PC-3 (cell line): ENCODE measurements at regions not wholly inside any gene's neighbourhood (a gene's known extent, or its start where the extent isn't known, plus 50 kb on each side); places are given as distances from the start of the nearest gene placed in this dataset.

ENCODE experiments used
- EZH2 ChIP-seq: fragments of 300-600 bp; sonication (generic); IDR thresholded peaks from one replicate; pipeline ENCODE4 v1.6.1; 2017; ENCODE audit warnings: antibody characterized with exemption, mild to moderate bottlenecking, low read length; ENCODE audit not compliant: unreplicated experiment
- EZH2phosphoT487 ChIP-seq: fragments of 300-600 bp; sonication (generic); IDR thresholded peaks from 2 replicates; pipeline ENCODE4 v1.6.1; 2018; ENCODE audit warnings: mild to moderate bottlenecking, antibody characterized with exemption, low read length, borderline replicate concordance
- TF ChIP-seq, protein P1 (sequence below): fragments of 300-600 bp; sonication (generic); conservative IDR thresholded peaks from 2 replicates; pipeline ENCODE4 v1.5.1; 2017; ENCODE audit warnings: antibody characterized with exemption, low read depth, mild to moderate bottlenecking, low read length

DNA sequence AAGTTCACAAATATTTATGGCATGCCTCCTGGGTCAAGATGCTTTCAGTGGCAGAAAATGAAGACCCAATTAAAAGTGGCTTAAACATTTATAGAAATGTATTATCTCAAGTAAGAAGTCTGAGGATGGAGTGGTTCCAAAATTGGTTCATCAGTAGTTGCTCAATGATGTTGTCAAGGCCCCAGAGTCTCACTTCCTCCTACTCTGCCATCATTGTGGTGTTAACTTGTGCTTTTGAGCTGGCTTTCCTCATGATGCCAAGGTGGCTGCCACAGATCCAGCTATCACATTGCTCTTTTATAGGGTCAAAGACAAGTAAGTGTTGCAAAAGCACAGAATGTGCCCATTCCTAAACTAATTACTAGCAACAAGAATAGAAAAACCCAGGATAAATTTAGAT lies 404.6 kb upstream of the NRP1 start:
- TF ChIP-seq, protein P1, sequence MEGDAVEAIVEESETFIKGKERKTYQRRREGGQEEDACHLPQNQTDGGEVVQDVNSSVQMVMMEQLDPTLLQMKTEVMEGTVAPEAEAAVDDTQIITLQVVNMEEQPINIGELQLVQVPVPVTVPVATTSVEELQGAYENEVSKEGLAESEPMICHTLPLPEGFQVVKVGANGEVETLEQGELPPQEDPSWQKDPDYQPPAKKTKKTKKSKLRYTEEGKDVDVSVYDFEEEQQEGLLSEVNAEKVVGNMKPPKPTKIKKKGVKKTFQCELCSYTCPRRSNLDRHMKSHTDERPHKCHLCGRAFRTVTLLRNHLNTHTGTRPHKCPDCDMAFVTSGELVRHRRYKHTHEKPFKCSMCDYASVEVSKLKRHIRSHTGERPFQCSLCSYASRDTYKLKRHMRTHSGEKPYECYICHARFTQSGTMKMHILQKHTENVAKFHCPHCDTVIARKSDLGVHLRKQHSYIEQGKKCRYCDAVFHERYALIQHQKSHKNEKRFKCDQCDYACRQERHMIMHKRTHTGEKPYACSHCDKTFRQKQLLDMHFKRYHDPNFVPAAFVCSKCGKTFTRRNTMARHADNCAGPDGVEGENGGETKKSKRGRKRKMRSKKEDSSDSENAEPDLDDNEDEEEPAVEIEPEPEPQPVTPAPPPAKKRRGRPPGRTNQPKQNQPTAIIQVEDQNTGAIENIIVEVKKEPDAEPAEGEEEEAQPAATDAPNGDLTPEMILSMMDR, result no peak
- TF ChIP-seq EZH2phosphoT487 (no peak), EZH2 (no peak)
